HG03039 (cell line): ENCODE measurements at regions not wholly inside any gene's neighbourhood (a gene's known extent, or its start where the extent isn't known, plus 50 kb on each side); places are given as distances from the start of the nearest gene placed in this dataset.
"Not testable (repeated sequence)": the region's sequence is repeated elsewhere in the genome, so short reads cannot be mapped to it uniquely, and the experiment has no call there.

Experiments used
- ATAC-seq: cut with Tn5 transposase; IDR thresholded peaks from one replicate; pipeline ENCODE4 v1.9.1; 2021; ENCODE audit warnings: mild to moderate bottlenecking, moderate library complexity; ENCODE audit not compliant: unreplicated experiment

GRCh38 chr7:152504816-152505215 lies 69.0 kb upstream of the KMT2C start:
- ATAC-seq = no peak

DNA sequence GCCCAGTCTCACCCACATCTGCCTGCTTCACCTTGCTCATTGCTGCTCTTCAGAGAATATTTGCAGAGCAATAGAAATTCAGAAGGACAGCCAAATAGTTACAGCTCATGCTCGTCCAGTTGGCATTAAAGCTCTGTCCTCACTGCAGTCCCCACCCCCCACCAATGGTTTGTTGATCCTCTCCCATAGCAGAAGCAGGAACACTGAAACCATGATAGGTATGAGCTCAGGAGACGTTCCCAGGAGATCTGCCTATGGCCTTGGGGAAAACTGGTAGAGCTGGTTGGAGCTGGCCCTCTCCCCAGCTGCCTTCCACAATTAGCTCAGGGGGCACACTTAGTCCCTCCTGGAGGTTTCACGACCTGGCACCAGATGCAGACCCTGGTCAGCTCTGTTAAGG lies 68.6 kb upstream of the KMT2C start:
- ATAC-seq = no peak

- no peak for ATAC-seq
These were observed 67.3 kb upstream of the KMT2C start for GRCh38 chr7:152502813-152503790.

- no peak for ATAC-seq
These were observed 65.7 kb upstream of the KMT2C start for GRCh38 chr7:152501506-152501905.

GRCh38 chr7:152499969-152500368 lies 64.2 kb upstream of the KMT2C start:
- not testable (repeated sequence) for ATAC-seq

DNA sequence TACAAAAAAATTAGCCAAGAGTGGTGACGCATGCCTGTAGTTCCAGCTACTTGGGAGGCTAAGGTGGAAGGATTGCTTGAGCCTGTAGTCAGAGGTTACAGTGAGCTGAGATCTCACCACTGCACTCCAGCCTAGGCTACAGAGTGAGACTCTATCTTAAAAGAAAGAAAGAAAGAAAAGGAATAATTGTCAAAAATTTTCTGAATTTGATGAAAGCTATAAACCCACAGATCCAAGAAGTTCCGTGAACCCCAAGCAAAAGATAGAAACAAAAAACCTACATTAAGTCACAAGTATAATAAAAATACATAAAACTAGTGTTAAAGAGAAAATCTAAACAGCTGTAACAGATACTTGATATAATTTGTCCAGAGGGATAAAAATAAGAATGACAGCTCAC lies 60.1 kb upstream of the KMT2C start:
- ATAC-seq = no peak

DNA sequence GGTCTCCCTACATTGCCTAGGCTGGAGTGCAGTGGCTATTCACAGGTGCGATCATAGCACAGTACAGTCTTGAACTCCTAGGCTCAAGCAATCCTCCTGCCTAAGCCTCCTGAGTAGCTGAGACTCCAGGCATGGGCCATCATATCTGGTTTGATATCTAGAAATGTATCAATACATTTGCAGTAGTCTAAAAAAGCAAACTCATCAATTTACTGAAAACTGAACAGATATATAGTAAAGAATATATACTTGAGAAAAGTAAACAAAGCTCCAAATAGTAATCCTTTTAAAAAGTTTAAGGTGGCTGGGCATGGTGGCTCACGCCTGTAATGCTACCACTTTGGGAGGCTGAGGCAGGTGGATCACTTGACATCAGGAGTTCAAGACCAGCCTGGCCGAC lies 57.1 kb upstream of the KMT2C start:
- ATAC-seq = no peak

GRCh38 chr7:152489044-152489443 lies 53.2 kb upstream of the KMT2C start:
- no peak for ATAC-seq

DNA sequence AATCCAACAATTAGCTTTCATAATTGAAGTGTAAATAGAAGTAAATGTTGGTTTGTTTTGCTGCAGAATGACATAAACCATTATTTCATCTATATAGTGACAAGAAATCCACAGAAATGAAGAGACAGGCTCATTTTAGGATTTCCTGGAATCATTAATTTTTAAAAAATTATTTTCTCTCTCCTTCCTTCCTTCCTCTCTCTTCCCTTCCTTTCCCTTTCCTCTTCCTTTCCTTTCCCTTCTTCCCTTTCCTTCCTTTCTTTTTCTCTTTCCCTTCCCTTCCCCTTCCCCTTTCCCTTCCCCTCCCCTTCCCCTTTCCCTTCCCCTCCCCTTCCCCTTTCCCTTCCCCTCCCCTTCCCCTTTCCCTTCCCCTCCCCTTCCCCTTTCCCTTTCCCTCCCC lies 51.2 kb upstream of the KMT2C start:
- ATAC-seq = no peak

DNA sequence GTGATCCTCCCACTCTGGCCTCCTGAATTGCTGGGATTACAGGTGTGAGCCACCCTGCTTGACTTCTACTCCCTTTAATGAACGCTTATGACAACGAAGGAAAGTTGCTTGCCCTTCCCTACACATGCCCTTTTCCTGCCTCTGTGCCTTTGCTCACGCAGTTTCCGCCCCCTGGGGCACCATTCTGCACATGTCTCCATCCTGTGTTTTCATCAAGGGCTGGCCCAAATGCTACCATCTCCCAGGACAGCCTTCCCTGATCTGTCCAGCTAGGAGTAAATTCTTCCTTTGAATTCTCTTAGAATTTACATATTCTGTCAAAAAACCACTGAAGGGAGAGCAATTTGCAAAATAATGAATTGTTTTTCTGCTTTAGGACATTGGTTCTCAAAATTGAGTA lies 50.0 kb upstream of the KMT2C start:
- no peak for ATAC-seq
